Mesenchymal stem cell (in vitro differentiated cells and primary cell): ENCODE measurements at regions not wholly inside any gene's neighbourhood (a gene's known extent, or its start where the extent isn't known, plus 50 kb on each side); places are given as distances from the start of the nearest gene placed in this dataset.

ENCODE experiments used
- DNase-seq: peaks from one replicate; pipeline ENCODE4 v3.0.0-alpha.2; 2013
- H2AFZ ChIP-seq: one replicate; pipeline ENCODE4 v1.6.1; 2013; ENCODE audit warnings: low read depth, mild to moderate bottlenecking, control low read depth, inconsistent platforms, low read length, moderate library complexity
- H2AK5ac ChIP-seq: 2 replicates; pipeline ENCODE4 v1.6.1; 2013; ENCODE audit warnings: low read length, moderate library complexity, mild to moderate bottlenecking, inconsistent platforms; ENCODE audit not compliant: severe bottlenecking
- H2BK120ac ChIP-seq: one replicate; pipeline ENCODE4 v1.6.1; 2013; ENCODE audit warnings: low read depth, mild to moderate bottlenecking, inconsistent platforms, low read length, moderate library complexity
- H2BK12ac ChIP-seq, 2 experiments: one replicate each; pipeline ENCODE4 v1.6.1; 2013; ENCODE audit warnings: inconsistent platforms in 2 of 2, low read length in 2 of 2, mild to moderate bottlenecking in 2 of 2, moderate library complexity in 2 of 2, control low read depth in 1 of 2
- H2BK15ac ChIP-seq: one replicate; pipeline ENCODE4 v1.6.1; 2013; ENCODE audit warnings: mild to moderate bottlenecking, low read depth, inconsistent platforms; ENCODE audit not compliant: poor library complexity, severe bottlenecking
- H2BK5ac ChIP-seq: 2 replicates; pipeline ENCODE4 v1.6.1; 2013; ENCODE audit warnings: low read depth, mild to moderate bottlenecking, low read length, control low read depth, inconsistent platforms; ENCODE audit not compliant: poor library complexity, severe bottlenecking
- H3K14ac ChIP-seq, 2 experiments: one replicate each; pipeline ENCODE4 v1.6.1; 2013; ENCODE audit warnings: inconsistent platforms in 2 of 2, low read length in 2 of 2, control low read depth in 1 of 2, mild to moderate bottlenecking in 1 of 2, moderate library complexity in 1 of 2
- H3K18ac ChIP-seq, 2 experiments: one replicate each; pipeline ENCODE4 v1.6.1; 2013; ENCODE audit warnings: inconsistent platforms in 2 of 2, low read length in 2 of 2, control low read depth in 1 of 2, low read depth in 1 of 2, mild to moderate bottlenecking in 1 of 2
- H3K23ac ChIP-seq, 2 experiments: one replicate each; pipeline ENCODE4 v1.6.1; 2013; ENCODE audit warnings: inconsistent platforms in 2 of 2, low read length in 2 of 2, mild to moderate bottlenecking in 2 of 2, moderate library complexity in 2 of 2, control low read depth in 1 of 2
- H3K27ac ChIP-seq: 2 replicates; pipeline ENCODE4 v1.5.1; 2013; ENCODE audit warnings: mild to moderate bottlenecking, moderate library complexity, low read length, control low read depth, inconsistent platforms; ENCODE audit not compliant: poor library complexity, severe bottlenecking
- H3K27me3 ChIP-seq, 2 experiments: 2 replicates each; pipeline versions ENCODE4 v1.6.1 to v1.7.0; 2013; ENCODE audit warnings: low read length in 2 of 2, mild to moderate bottlenecking in 2 of 2, moderate library complexity in 2 of 2, control low read depth in 1 of 2, inconsistent platforms in 1 of 2; ENCODE audit not compliant: control insufficient read depth in 1 of 2, insufficient read depth in 1 of 2
- H3K36me3 ChIP-seq, 2 experiments: 2 replicates each; pipeline versions ENCODE4 v1.6.1 to v1.7.0; 2013; ENCODE audit warnings: low read length in 2 of 2, control low read depth in 1 of 2, inconsistent platforms in 1 of 2, low read depth in 1 of 2, mild to moderate bottlenecking in 1 of 2; ENCODE audit not compliant: insufficient read depth in 2 of 2, control insufficient read depth in 1 of 2
- H3K4ac ChIP-seq, 2 experiments: one replicate each; pipeline ENCODE4 v1.6.1; 2013; ENCODE audit warnings: inconsistent platforms in 2 of 2, low read length in 2 of 2, mild to moderate bottlenecking in 2 of 2, moderate library complexity in 2 of 2, control low read depth in 1 of 2, low read depth in 1 of 2
- H3K4me1 ChIP-seq: 2 replicates; pipeline ENCODE4 v1.6.1; 2013; ENCODE audit warnings: low read depth, low read length, control low read depth; ENCODE audit not compliant: control insufficient read depth, insufficient read depth
- H3K4me2 ChIP-seq: 2 replicates; pipeline ENCODE4 v1.6.1; 2013; ENCODE audit warnings: low read length, mild to moderate bottlenecking, inconsistent platforms; ENCODE audit not compliant: poor library complexity, severe bottlenecking
- H3K4me3 ChIP-seq, 2 experiments: 2 replicates each; pipeline versions ENCODE4 v1.5.1 to v1.7.0; 2013; ENCODE audit warnings: low read length in 2 of 2, mild to moderate bottlenecking in 2 of 2, control low read depth in 1 of 2, low read depth in 1 of 2; ENCODE audit not compliant: insufficient read depth in 1 of 2
- H3K79me1 ChIP-seq: replicated peaks from 2 replicates; pipeline ENCODE4 v1.6.1; 2013; ENCODE audit warnings: mild to moderate bottlenecking, control low read depth, low read length, inconsistent platforms; ENCODE audit not compliant: poor library complexity, severe bottlenecking
- H3K9ac ChIP-seq: 2 replicates; pipeline ENCODE4 v1.7.0; 2013; ENCODE audit warnings: mild to moderate bottlenecking, low read length, moderate library complexity
- H3K9me3 ChIP-seq: 2 replicates; pipeline ENCODE4 v1.7.0; 2013; ENCODE audit warnings: mild to moderate bottlenecking, low read length; ENCODE audit not compliant: control insufficient read depth
- H4K8ac ChIP-seq: one replicate; pipeline ENCODE4 v1.6.1; 2013; ENCODE audit warnings: inconsistent platforms, mild to moderate bottlenecking, low read length, moderate library complexity
- H4K91ac ChIP-seq: one replicate; pipeline ENCODE4 v1.6.1; 2013; ENCODE audit warnings: mild to moderate bottlenecking, low read length, inconsistent platforms
- WGBS: methylation state at CpG from one replicate; pipeline ENCODE4 v1.1.7; 2013; ENCODE audit warnings: mixed read lengths; 5-methylcytosine and 5-hydroxymethylcytosine counted together

DNA sequence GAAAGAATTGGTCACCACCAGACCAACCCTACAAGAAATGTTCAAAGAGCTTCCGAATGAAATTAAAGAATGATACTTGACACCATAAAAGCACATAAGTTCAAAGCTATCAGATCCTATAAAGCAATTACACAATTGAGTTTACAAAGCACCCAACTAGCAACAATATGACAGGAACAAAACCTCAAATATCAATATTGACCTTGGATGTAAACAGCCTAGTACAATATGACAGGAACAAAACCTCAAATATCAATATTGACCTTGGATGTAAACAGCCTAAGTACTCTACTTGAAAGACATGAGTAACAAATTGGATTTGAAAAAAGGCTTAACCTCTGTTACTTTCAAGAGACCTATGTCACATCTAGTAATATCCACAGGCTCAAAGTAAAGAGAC lies 1201.4 kb downstream of the XPNPEP1 start:
- Histone ChIP-seq H3K4me2 (no peak overlapping the region), H3K79me1 (no peaks in the 10 kb centered on the region), H2BK5ac (no peak overlapping the region), H2BK15ac (no peak overlapping the region), H3K9me3 (peaks cover 13% of the 10 kb centered on the region), H3K23ac (no peak overlapping the region), H3K9ac (no peak overlapping the region), H2AFZ (no peak overlapping the region), H3K27me3 (no peaks in the 10 kb centered on the region), H3K18ac (no peak overlapping the region), H3K27ac (no peak overlapping the region), H4K8ac (no peak overlapping the region), H2AK5ac (no peak overlapping the region), H3K14ac (no peak overlapping the region), H2BK120ac (no peak overlapping the region), H2BK12ac (no peak overlapping the region), H3K4me3 (no peak overlapping the region), H3K4me1 (no peaks in the 10 kb centered on the region), H3K36me3 (no peaks in the 10 kb centered on the region), H3K4ac (no peak overlapping the region), H4K91ac (no peak overlapping the region)
- WGBS, result 89% methylated on average over 1 of the region's 1 CpG
- DNase-seq, result peak; percentile 5

GRCh38 chr10:108716352-108716751 lies 1207.0 kb downstream of the XPNPEP1 start:
- no peak overlapping the region for H2BK12ac ChIP-seq
- no peaks in the 10 kb centered on the region for H3K27me3 ChIP-seq
- no peak overlapping the region for H3K9ac ChIP-seq
- H3K36me3 ChIP-seq, result no peaks in the 10 kb centered on the region
- H2AK5ac ChIP-seq, result no peak overlapping the region
- no peaks in the 10 kb centered on the region for H3K4me1 ChIP-seq
- DNase-seq, result no peak
- no peak overlapping the region for H3K4me3 ChIP-seq
- no peaks in the 10 kb centered on the region for H3K79me1 ChIP-seq
- H3K9me3 ChIP-seq, result peaks cover 20% of the 10 kb centered on the region
- H3K27ac ChIP-seq, result no peak overlapping the region
- H3K14ac ChIP-seq, result no peak overlapping the region
- no peak overlapping the region for H3K18ac ChIP-seq
- no peak overlapping the region for H3K4ac ChIP-seq
- no peak overlapping the region for H2BK15ac ChIP-seq
- H2AFZ ChIP-seq, result no peak overlapping the region
- no peak overlapping the region for H2BK5ac ChIP-seq
- H2BK120ac ChIP-seq, result no peak overlapping the region
- no peak overlapping the region for H4K8ac ChIP-seq
- no peak overlapping the region for H3K23ac ChIP-seq
- H4K91ac ChIP-seq, result no peak overlapping the region
- H3K4me2 ChIP-seq, result no peak overlapping the region

DNA sequence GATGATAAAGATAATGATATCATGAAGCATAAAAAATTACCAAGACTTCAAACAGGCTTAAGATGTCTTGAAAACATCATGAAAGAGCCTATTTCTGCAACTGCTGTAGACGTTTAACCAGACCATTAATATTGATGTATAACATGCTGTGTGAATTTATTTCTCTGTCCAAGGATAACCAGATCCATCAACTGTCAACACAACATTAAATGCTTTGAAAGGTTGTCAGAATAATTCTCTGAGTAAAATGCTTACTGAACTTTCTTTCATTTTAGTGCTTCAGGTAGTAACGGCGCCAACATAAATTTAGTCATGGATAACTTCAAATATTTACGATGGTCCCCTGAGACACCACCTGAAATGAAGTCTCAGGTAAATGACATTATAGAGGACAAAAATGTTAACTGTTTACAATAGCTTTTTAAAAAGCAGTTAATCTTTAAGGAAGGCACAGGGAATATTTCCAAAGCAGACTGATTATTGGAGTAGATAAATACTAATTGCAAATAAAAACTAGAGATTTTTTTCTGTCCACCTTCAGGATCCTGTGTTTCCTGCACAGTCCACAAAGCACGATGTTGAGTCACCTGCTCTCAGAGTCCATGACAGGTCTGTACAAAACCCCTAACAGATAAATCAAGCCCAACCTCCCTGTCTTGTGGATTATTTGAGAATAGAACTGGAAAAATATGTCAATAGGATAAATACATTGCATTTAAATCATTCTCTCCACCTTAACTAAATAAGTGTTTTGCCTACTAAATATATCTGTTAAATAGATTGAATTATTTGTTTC lies 1213.2 kb downstream of the XPNPEP1 start:
- no peak overlapping the region for H3K4me2 ChIP-seq
- 93% methylated on average over 3 of the region's 5 CpGs for WGBS
- H3K4me3 ChIP-seq, result no peak overlapping the region

DNA sequence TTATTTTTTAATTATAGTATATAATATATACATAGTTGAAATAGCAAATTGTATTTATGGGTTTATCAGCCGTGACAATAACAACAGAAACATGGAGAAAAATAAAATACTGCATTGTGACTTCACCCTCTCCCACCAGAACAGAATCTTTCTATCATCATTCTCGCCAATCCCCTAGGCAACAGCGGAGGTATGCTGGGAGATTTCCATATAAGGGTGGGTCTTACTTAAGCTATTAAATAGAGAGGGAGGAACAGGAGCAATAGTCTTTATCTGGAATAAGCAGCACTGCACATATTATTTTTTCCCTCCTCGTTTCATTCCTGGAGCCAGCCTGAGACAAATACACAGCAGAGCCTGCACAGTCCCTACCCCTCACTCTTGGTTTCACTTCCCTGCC lies 1214.9 kb downstream of the XPNPEP1 start:
- H2BK5ac ChIP-seq, result no peak overlapping the region
- H3K9me3 ChIP-seq, result peaks cover 4% of the 10 kb centered on the region
- H3K4me3 ChIP-seq, result no peak overlapping the region
- no peak overlapping the region for H3K9ac ChIP-seq
- no peaks in the 10 kb centered on the region for H3K27me3 ChIP-seq
- H2BK15ac ChIP-seq, result no peak overlapping the region
- no peaks in the 10 kb centered on the region for H3K36me3 ChIP-seq
- no peak overlapping the region for H3K18ac ChIP-seq
- H3K79me1 ChIP-seq, result no peaks in the 10 kb centered on the region
- H3K23ac ChIP-seq, result no peak overlapping the region
- H2BK12ac ChIP-seq, result no peak overlapping the region
- no peak overlapping the region for H3K4me2 ChIP-seq
- no peak overlapping the region for H4K91ac ChIP-seq
- no peak overlapping the region for H3K14ac ChIP-seq
- H2AK5ac ChIP-seq, result no peak overlapping the region
- no peak for DNase-seq
- no peak overlapping the region for H3K4ac ChIP-seq
- no peak overlapping the region for H3K27ac ChIP-seq
- no peak overlapping the region for H2BK120ac ChIP-seq
- H2AFZ ChIP-seq, result no peak overlapping the region
- H3K4me1 ChIP-seq, result no peaks in the 10 kb centered on the region
- 87% methylated on average over 1 of the region's 4 CpGs for WGBS
- no peak overlapping the region for H4K8ac ChIP-seq

More for the DNA sequence above, 1213.2 kb downstream of the XPNPEP1 start:
- DNase-seq, result no peak
- H2BK120ac ChIP-seq, result no peak overlapping the region
- H3K14ac ChIP-seq, result no peak overlapping the region
- no peak overlapping the region for H2BK15ac ChIP-seq
- no peaks in the 10 kb centered on the region for H3K36me3 ChIP-seq
- H4K91ac ChIP-seq, result no peak overlapping the region
- H3K79me1 ChIP-seq, result no peaks in the 10 kb centered on the region
- no peak overlapping the region for H3K9ac ChIP-seq
- H3K27ac ChIP-seq, result no peak overlapping the region
- no peak overlapping the region for H2AK5ac ChIP-seq
- no peak overlapping the region for H2BK12ac ChIP-seq
- H3K18ac ChIP-seq, result no peak overlapping the region
- no peak overlapping the region for H3K23ac ChIP-seq
- no peaks in the 10 kb centered on the region for H3K4me1 ChIP-seq
- no peak overlapping the region for H4K8ac ChIP-seq
- peaks cover 9% of the 10 kb centered on the region for H3K9me3 ChIP-seq
- no peak overlapping the region for H2AFZ ChIP-seq
- H3K27me3 ChIP-seq, result no peaks in the 10 kb centered on the region
- H3K4ac ChIP-seq, result no peak overlapping the region
- H2BK5ac ChIP-seq, result no peak overlapping the region
